ENCODE measurements at regions not wholly inside any gene's neighbourhood (a gene's known extent, or its start where the extent isn't known, plus 50 kb on each side); places are given as distances from the start of the nearest gene placed in this dataset.

- no peak for TF ChIP-seq POLR2AphosphoS5 (IDR thresholded peaks at IDR 0.05)
- TF ChIP-seq CTCF (IDR thresholded peaks at IDR 0.05), result no peak
- TF ChIP-seq POLR2A (IDR thresholded peaks at IDR 0.05), result no peak
- TF ChIP-seq EP300 (IDR thresholded peaks at IDR 0.05), result no peak
These were observed 1090.5 kb upstream of the SEMA6A start for GRCh38 chr5:117665121-117665520.
